Endodermal cell (in vitro differentiated cells): ENCODE measurements at regions not wholly inside any gene's neighbourhood (a gene's known extent, or its start where the extent isn't known, plus 50 kb on each side); places are given as distances from the start of the nearest gene placed in this dataset.

Source experiments
- DNase-seq: peaks from one replicate; pipeline ENCODE4 v3.0.0-alpha.2; 2017
- H3K27ac ChIP-seq: 2 replicates; pipeline ENCODE4 v1.5.1; 2013; ENCODE audit warnings: mild to moderate bottlenecking, low read depth, low read length, moderate library complexity
- H3K27me3 ChIP-seq: 2 replicates; pipeline ENCODE4 v1.6.1; 2013; ENCODE audit warnings: mild to moderate bottlenecking, low read length, moderate library complexity; ENCODE audit not compliant: insufficient read depth, control insufficient read depth, poor library complexity, severe bottlenecking
- H3K36me3 ChIP-seq: 2 replicates; pipeline ENCODE4 v1.7.0; 2013; ENCODE audit warnings: mild to moderate bottlenecking, low read length, moderate library complexity; ENCODE audit not compliant: control insufficient read depth, insufficient read depth
- H3K4me1 ChIP-seq: one replicate; pipeline ENCODE4 v1.7.0; 2013; ENCODE audit warnings: low read length; ENCODE audit not compliant: control insufficient read depth, insufficient read depth
- H3K4me3 ChIP-seq: 2 replicates; pipeline ENCODE4 v1.5.1; 2013; ENCODE audit warnings: mild to moderate bottlenecking, low read length, moderate library complexity
- H3K9ac ChIP-seq: 2 replicates; pipeline ENCODE4 v1.6.1; 2013; ENCODE audit warnings: mild to moderate bottlenecking, low read length, moderate library complexity; ENCODE audit not compliant: poor library complexity, severe bottlenecking; ENCODE audit errors: extremely low read depth
- H3K9me3 ChIP-seq: 2 replicates; pipeline ENCODE4 v1.6.1; 2013; ENCODE audit warnings: mild to moderate bottlenecking, low read length, moderate library complexity; ENCODE audit not compliant: control insufficient read depth
- H3K27ac Mint-ChIP-seq: 2 replicates; pipeline ENCODE4 v1.8.0; 2020; ENCODE audit warnings: mixed read lengths
- H3K27me3 Mint-ChIP-seq: 2 replicates; pipeline ENCODE4 v1.8.0; 2021; ENCODE audit warnings: mild to moderate bottlenecking, mixed read lengths; ENCODE audit not compliant: insufficient read depth
- H3K36me3 Mint-ChIP-seq: 2 replicates; pipeline ENCODE4 v1.8.0; 2020; ENCODE audit warnings: low read depth, mixed read lengths
- H3K4me1 Mint-ChIP-seq: 2 replicates; pipeline ENCODE4 v1.8.0; 2020; ENCODE audit warnings: mixed read lengths
- H3K4me3 Mint-ChIP-seq: 2 replicates; pipeline ENCODE4 v1.8.0; 2020; ENCODE audit warnings: mild to moderate bottlenecking, moderate library complexity, mixed read lengths
- H3K9me3 Mint-ChIP-seq: 2 replicates; pipeline ENCODE4 v1.8.0; 2020; ENCODE audit warnings: mild to moderate bottlenecking, mixed read lengths
- WGBS, 2 experiments: methylation state at CpG; one replicate each; pipeline versions ENCODE4 v1.1.5 to v1.1.7; 2013; ENCODE audit warnings: missing lambda C conversion rate in 2 of 2, mixed read lengths in 1 of 2; ENCODE audit not compliant: insufficient coverage in 1 of 2, insufficient read length in 1 of 2; 5-methylcytosine and 5-hydroxymethylcytosine counted together
- microRNA-seq: library from miRNA; unstranded; fragments of <30 nt; microRNA quantifications from one replicate; pipeline ENCODE4 v1.2.0, GENCODE V29; 2020; ENCODE audit warnings: borderline microRNAs expressed
- TF ChIP-seq, protein P1 (sequence below): fragments of 200-600 bp; sonication (generic); conservative IDR thresholded peaks from 2 replicates; pipeline ENCODE4 v1.5.0; 2021; ENCODE audit warnings: antibody characterized with exemption, mild to moderate bottlenecking

GRCh38 chr9:94204174-94204573 lies 54.9 kb upstream of the ZNF169 start:
- no peaks in the 10 kb centered on the region for H3K27me3 Mint-ChIP-seq
- DNase-seq = no peak
- no peaks in the 10 kb centered on the region for H3K27me3 ChIP-seq
- peaks cover 15% of the 10 kb centered on the region for H3K9me3 Mint-ChIP-seq
- WGBS, 2 experiments = 50 to 72% methylated on average over 2 to 4 of the region's 4 CpGs
- H3K4me3 ChIP-seq = no peak overlapping the region
- no peaks in the 10 kb centered on the region for H3K4me1 Mint-ChIP-seq
- peaks cover 7% of the 10 kb centered on the region for H3K36me3 ChIP-seq
- H3K9me3 ChIP-seq = peaks cover 18% of the 10 kb centered on the region
- TF ChIP-seq, protein P1, sequence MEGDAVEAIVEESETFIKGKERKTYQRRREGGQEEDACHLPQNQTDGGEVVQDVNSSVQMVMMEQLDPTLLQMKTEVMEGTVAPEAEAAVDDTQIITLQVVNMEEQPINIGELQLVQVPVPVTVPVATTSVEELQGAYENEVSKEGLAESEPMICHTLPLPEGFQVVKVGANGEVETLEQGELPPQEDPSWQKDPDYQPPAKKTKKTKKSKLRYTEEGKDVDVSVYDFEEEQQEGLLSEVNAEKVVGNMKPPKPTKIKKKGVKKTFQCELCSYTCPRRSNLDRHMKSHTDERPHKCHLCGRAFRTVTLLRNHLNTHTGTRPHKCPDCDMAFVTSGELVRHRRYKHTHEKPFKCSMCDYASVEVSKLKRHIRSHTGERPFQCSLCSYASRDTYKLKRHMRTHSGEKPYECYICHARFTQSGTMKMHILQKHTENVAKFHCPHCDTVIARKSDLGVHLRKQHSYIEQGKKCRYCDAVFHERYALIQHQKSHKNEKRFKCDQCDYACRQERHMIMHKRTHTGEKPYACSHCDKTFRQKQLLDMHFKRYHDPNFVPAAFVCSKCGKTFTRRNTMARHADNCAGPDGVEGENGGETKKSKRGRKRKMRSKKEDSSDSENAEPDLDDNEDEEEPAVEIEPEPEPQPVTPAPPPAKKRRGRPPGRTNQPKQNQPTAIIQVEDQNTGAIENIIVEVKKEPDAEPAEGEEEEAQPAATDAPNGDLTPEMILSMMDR = no peak
- no peak overlapping the region for H3K4me3 Mint-ChIP-seq
- no peak overlapping the region for H3K9ac ChIP-seq
- peaks cover 18% of the 10 kb centered on the region for H3K36me3 Mint-ChIP-seq
- H3K4me1 ChIP-seq = no peaks in the 10 kb centered on the region
- no peak overlapping the region for H3K27ac ChIP-seq
- H3K27ac Mint-ChIP-seq = no peak overlapping the region

DNA sequence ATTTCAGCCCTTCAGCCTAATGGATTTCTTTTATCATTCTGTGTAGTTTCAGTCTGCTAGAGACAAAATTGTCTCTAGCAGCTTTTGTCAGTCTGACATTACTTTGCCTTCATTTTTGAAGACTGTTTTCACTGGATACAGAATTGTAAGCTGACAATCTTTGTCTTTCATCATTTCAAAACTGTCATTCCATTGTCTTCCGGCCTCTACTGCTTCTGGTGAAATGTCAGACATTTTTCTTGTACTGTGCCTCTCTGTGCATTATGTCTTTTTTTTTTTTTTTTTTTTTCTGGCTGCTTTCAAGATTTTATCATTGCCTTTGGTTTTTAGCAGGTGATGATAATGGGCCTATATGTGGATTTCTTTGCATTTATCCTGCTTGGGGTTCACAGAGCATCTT lies 51.3 kb upstream of the ZNF169 start:
- peaks cover 18% of the 10 kb centered on the region for H3K9me3 ChIP-seq
- H3K36me3 ChIP-seq = no peaks in the 10 kb centered on the region
- H3K27me3 Mint-ChIP-seq = no peaks in the 10 kb centered on the region
- peaks cover 9% of the 10 kb centered on the region for H3K4me1 Mint-ChIP-seq
- H3K9ac ChIP-seq = no peak overlapping the region
- H3K4me3 ChIP-seq = no peak overlapping the region
- no peak for DNase-seq
- H3K9me3 Mint-ChIP-seq = peaks cover 15% of the 10 kb centered on the region
- no peaks in the 10 kb centered on the region for H3K4me1 ChIP-seq
- H3K27ac Mint-ChIP-seq = no peak overlapping the region
- 96% methylated on average over 1 of the region's 1 CpG; no CpG with 5 or more reads in 1 of the 2 experiments for WGBS, 2 experiments
- TF ChIP-seq, protein P1 = no peak
- H3K27ac ChIP-seq = no peak overlapping the region
- H3K27me3 ChIP-seq = no peaks in the 10 kb centered on the region
- peaks cover 8% of the 10 kb centered on the region for H3K36me3 Mint-ChIP-seq
- no peak overlapping the region for H3K4me3 Mint-ChIP-seq

Small RNAs in the stretch of these regions (microRNA-seq; reads per million reads assigned to microRNA genes)
- 6.2 reads per million, percentile 37 among the genes with 10 or more reads in this experiment for gene MIRLET7A1
- 92.8 reads per million, percentile 73 among the genes with 10 or more reads in this experiment for gene MIRLET7D
- gene MIRLET7F1 = 4.0 reads per million, percentile 27 among the genes with 10 or more reads in this experiment
